ENCODE measurements at regions not wholly inside any gene's neighbourhood (a gene's known extent, or its start where the extent isn't known, plus 50 kb on each side); places are given as distances from the start of the nearest gene placed in this dataset.

DNA sequence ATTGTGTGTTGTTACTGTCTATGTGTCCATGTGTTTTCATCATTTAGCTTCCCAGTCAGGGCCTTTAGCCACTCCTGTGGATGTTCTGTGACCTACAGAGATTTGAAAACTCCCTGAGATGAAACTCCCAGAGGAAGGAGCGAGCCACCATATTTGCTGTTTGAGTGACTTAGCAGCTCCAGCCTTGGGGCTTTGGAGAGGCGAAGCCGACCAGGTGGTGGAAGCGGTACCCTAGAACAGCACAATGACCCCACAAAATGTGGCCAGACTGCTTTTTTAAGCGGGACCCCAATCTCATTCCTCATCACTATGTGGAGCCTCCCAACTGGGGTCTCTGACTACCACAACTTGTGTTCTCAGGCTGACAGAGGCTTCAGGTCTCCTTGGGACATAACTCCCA, 323.9 kb upstream of the KCND2 start:
- no peak overlapping the region for H2BK120ac ChIP-seq (ENCODE audit: low read depth, low read length)
- H3K4me1 ChIP-seq (ENCODE audit: control insufficient read depth, insufficient read depth, low read length) = no peaks in the 10 kb centered on the region
- H3K4ac ChIP-seq (ENCODE audit: low read depth, low read length) = no peak overlapping the region
- H3K36me3 ChIP-seq (ENCODE audit: control insufficient read depth, insufficient read depth, low read length) = no peaks in the 10 kb centered on the region
- H3K9me1 ChIP-seq (ENCODE audit: insufficient read depth, low read length) = no peaks in the 10 kb centered on the region
- no peak overlapping the region for H2BK5ac ChIP-seq (ENCODE audit: low read depth, low read length, poor library complexity, severe bottlenecking)
- DNase-seq = no peak
- H3K18ac ChIP-seq (ENCODE audit: low read depth, low read length) = no peak overlapping the region
- no peak overlapping the region for H2BK20ac ChIP-seq (ENCODE audit: low read depth, low read length)
- H3K9ac ChIP-seq (ENCODE audit: low read depth, low read length) = no peak overlapping the region
- H3K4me3 ChIP-seq (ENCODE audit: insufficient read depth, low read depth, low read length) = no peak overlapping the region
- no peak overlapping the region for H3K23ac ChIP-seq (ENCODE audit: low read depth, low read length)
- H4K91ac ChIP-seq (ENCODE audit: insufficient read depth, low read depth, low read length) = no peak overlapping the region
- in situ Hi-C loops (cut with MboI; ENCODE audit: low sequenced_read_pairs) = no loop called here
- H3K56ac ChIP-seq (ENCODE audit: extremely low read depth, insufficient read depth, low read length) = no peak overlapping the region
- H2AFZ ChIP-seq (replicated peaks; ENCODE audit: low read length, poor library complexity) = no peak overlapping the region
- no peak overlapping the region for H2AK5ac ChIP-seq (ENCODE audit: low read depth, low read length)
- no peak overlapping the region for H3K27ac ChIP-seq (ENCODE audit: insufficient read depth, low read length)
- H3K79me1 ChIP-seq (ENCODE audit: low read depth in 1 of 2, low read length in 2 of 2) = no peaks in the 10 kb centered on the region
- TF ChIP-seq, protein P1, sequence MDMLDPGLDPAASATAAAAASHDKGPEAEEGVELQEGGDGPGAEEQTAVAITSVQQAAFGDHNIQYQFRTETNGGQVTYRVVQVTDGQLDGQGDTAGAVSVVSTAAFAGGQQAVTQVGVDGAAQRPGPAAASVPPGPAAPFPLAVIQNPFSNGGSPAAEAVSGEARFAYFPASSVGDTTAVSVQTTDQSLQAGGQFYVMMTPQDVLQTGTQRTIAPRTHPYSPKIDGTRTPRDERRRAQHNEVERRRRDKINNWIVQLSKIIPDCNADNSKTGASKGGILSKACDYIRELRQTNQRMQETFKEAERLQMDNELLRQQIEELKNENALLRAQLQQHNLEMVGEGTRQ (IDR thresholded peaks at IDR 0.05; ENCODE audit: low read depth, low read length) = no peak
- TF ChIP-seq BHLHE40 (IDR thresholded peaks at IDR 0.05; ENCODE audit: low read depth, low read length) = no peak
- TF ChIP-seq FOS (IDR thresholded peaks at IDR 0.05; ENCODE audit: low read depth, low read length) = no peak
- TF ChIP-seq, protein P2, sequence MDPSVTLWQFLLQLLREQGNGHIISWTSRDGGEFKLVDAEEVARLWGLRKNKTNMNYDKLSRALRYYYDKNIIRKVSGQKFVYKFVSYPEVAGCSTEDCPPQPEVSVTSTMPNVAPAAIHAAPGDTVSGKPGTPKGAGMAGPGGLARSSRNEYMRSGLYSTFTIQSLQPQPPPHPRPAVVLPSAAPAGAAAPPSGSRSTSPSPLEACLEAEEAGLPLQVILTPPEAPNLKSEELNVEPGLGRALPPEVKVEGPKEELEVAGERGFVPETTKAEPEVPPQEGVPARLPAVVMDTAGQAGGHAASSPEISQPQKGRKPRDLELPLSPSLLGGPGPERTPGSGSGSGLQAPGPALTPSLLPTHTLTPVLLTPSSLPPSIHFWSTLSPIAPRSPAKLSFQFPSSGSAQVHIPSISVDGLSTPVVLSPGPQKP (IDR thresholded peaks at IDR 0.05; ENCODE audit: borderline replicate concordance, low read depth, low read length) = no peak
- no peak for TF ChIP-seq MXI1 (IDR thresholded peaks at IDR 0.05; ENCODE audit: borderline replicate concordance, low read depth, low read length)
- no peak for TF ChIP-seq MAZ (IDR thresholded peaks at IDR 0.05; ENCODE audit: borderline replicate concordance, low read depth, low read length)
- TF ChIP-seq, protein P3, sequence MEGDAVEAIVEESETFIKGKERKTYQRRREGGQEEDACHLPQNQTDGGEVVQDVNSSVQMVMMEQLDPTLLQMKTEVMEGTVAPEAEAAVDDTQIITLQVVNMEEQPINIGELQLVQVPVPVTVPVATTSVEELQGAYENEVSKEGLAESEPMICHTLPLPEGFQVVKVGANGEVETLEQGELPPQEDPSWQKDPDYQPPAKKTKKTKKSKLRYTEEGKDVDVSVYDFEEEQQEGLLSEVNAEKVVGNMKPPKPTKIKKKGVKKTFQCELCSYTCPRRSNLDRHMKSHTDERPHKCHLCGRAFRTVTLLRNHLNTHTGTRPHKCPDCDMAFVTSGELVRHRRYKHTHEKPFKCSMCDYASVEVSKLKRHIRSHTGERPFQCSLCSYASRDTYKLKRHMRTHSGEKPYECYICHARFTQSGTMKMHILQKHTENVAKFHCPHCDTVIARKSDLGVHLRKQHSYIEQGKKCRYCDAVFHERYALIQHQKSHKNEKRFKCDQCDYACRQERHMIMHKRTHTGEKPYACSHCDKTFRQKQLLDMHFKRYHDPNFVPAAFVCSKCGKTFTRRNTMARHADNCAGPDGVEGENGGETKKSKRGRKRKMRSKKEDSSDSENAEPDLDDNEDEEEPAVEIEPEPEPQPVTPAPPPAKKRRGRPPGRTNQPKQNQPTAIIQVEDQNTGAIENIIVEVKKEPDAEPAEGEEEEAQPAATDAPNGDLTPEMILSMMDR (conservative IDR thresholded peaks at IDR 0.05; ENCODE audit: low read depth, low read length) = no peak
- no peak for TF ChIP-seq RFX5 (IDR thresholded peaks at IDR 0.05; ENCODE audit: low read depth, low read length)
- no peak for TF ChIP-seq RAD21 (IDR thresholded peaks at IDR 0.05; ENCODE audit: low read length)
- TF ChIP-seq RCOR1 (IDR thresholded peaks at IDR 0.05; ENCODE audit: insufficient replicate concordance, low read length) = no peak
- no peak for TF ChIP-seq MAFK (IDR thresholded peaks at IDR 0.05; ENCODE audit: low read depth, low read length)
- no peak for TF ChIP-seq CHD1 (IDR thresholded peaks at IDR 0.05; ENCODE audit: low read depth, low read length)
- POLR2A ChIA-PET (ENCODE audit: unreplicated experiment) = no interaction called here
- no peak overlapping the region for H2BK15ac ChIP-seq (ENCODE audit: low read depth, low read length)
- ATAC-seq (ENCODE audit: low read depth) = no peak
- H3K4me2 ChIP-seq (ENCODE audit: low read depth, low read length) = no peak overlapping the region
- intact Hi-C loops (cut with micrococcal nuclease) = no loop called here
- H3K14ac ChIP-seq (replicated peaks; ENCODE audit: low read depth, low read length) = no peak overlapping the region
- no peaks in the 10 kb centered on the region for H3K9me3 ChIP-seq (ENCODE audit: control insufficient read depth, insufficient read depth, low read length)
- H2AK9ac ChIP-seq (replicated peaks; ENCODE audit: low read depth, low read length, poor library complexity) = no peak overlapping the region
- H3K27me3 ChIP-seq (ENCODE audit: control insufficient read depth, insufficient read depth, low read length) = no peaks in the 10 kb centered on the region
- no peak overlapping the region for H4K8ac ChIP-seq (ENCODE audit: low read depth in 2 of 2, low read length in 2 of 2)
- dilution Hi-C loops (cut with HindIII; ENCODE audit: low sequenced_read_pairs, unreplicated experiment) = no loop called here
- CTCF ChIA-PET = no interaction called here
- no TSS peak for BruUV-seq (replicated peaks)
- 100% methylated on average over 1 of the region's 5 CpGs; no CpG with 5 or more reads in 1 of the 2 experiments for WGBS, 2 experiments (ENCODE audit: extremely low coverage in 2 of 2, insufficient read length in 1 of 2)
- no peak overlapping the region for H4K5ac ChIP-seq (ENCODE audit: low read depth, low read length)
- no peaks in the 10 kb centered on the region for H4K20me1 ChIP-seq (ENCODE audit: insufficient read depth, low read length)

Measured in IMR-90 (cell line).